Fibroblast of lung (primary cell): ENCODE measurements at regions not wholly inside any gene's neighbourhood (a gene's known extent, or its start where the extent isn't known, plus 50 kb on each side); places are given as distances from the start of the nearest gene placed in this dataset.

Source experiments
- CTCF ChIP-seq, 2 donors: IDR thresholded peaks in 1 of 2; conservative IDR thresholded peaks in 1 of 2; 1 replicate in 1 of 2; 2 replicates in 1 of 2; pipeline ENCODE4 v1.5.1; 2011 to 2012; ENCODE audit warnings: low read length in 2 of 2, control low read depth in 1 of 2, inconsistent platforms in 1 of 2, low read depth in 1 of 2, mild to moderate bottlenecking in 1 of 2
- EZH2 ChIP-seq: IDR thresholded peaks from 2 replicates; pipeline ENCODE4 v1.5.1; 2012; ENCODE audit warnings: low read length, control low read depth, mild to moderate bottlenecking; ENCODE audit errors: missing control alignments

GRCh38 chr12:58309806-58310205 is 368.4 kb downstream of the ATP23 start:
- TF ChIP-seq CTCF (conservative IDR thresholded peaks at IDR 0.05 in 1 of 2, IDR thresholded peaks at IDR 0.05 in 1 of 2; ENCODE audit: low read depth in 1 of 2, low read length in 2 of 2), result no peak
- TF ChIP-seq EZH2, result no peak
